ENCODE measurements at regions not wholly inside any gene's neighbourhood (a gene's known extent, or its start where the extent isn't known, plus 50 kb on each side); places are given as distances from the start of the nearest gene placed in this dataset.

- no peak for TF ChIP-seq CTCF (IDR thresholded peaks at IDR 0.05)
- no peak for TF ChIP-seq EP300 (IDR thresholded peaks at IDR 0.05)
- TF ChIP-seq RAD21 (conservative IDR thresholded peaks at IDR 0.05 in 1 of 2, IDR thresholded peaks at IDR 0.05 in 1 of 2) = no peak
- TF ChIP-seq ELK1 (IDR thresholded peaks at IDR 0.05; ENCODE audit: low read depth, low read length) = no peak
- no peak for TF ChIP-seq CEBPB (IDR thresholded peaks at IDR 0.05)
- TF ChIP-seq MAX (IDR thresholded peaks at IDR 0.05) = no peak
- TF ChIP-seq HDAC2 (IDR thresholded peaks at IDR 0.05) = no peak
- TF ChIP-seq JUN (IDR thresholded peaks at IDR 0.05) = no peak
- no peak for TF ChIP-seq ZC3H11A (IDR thresholded peaks at IDR 0.05)
These were observed 591.5 kb downstream of the PRR16 start for GRCh38 chr5:121055586-121055985.
